Effector memory CD8-positive, alpha-beta T cell (primary cell): ENCODE measurements at regions not wholly inside any gene's neighbourhood (a gene's known extent, or its start where the extent isn't known, plus 50 kb on each side); places are given as distances from the start of the nearest gene placed in this dataset.

ENCODE experiments used
- ATAC-seq: fragments of 150-1000 bp; cut with Tn5 transposase; replicated peaks from 2 replicates; pipeline ENCODE4 v1.10.0; 2021; ENCODE audit warnings: mild to moderate bottlenecking, moderate library complexity
- DNase-seq, 3 experiments: peaks; one replicate each; pipeline ENCODE4 v3.0.0; 2021
- H3K27ac Mint-ChIP-seq, 2 donors: one replicate each; pipeline ENCODE4 v1.8.0; 2022; ENCODE audit warnings: mild to moderate bottlenecking in 2 of 2, mixed read lengths in 2 of 2, moderate library complexity in 2 of 2
- H3K27me3 Mint-ChIP-seq, 2 donors: one replicate each; pipeline ENCODE4 v1.8.0; 2022; ENCODE audit warnings: mixed read lengths in 2 of 2
- H3K36me3 Mint-ChIP-seq: one replicate; pipeline ENCODE4 v1.8.0; 2022; ENCODE audit warnings: mild to moderate bottlenecking, moderate library complexity, mixed read lengths; ENCODE audit not compliant: insufficient read depth
- H3K4me1 Mint-ChIP-seq, 2 donors: one replicate each; pipeline ENCODE4 v1.8.0; 2022; ENCODE audit warnings: low read depth in 2 of 2, mixed read lengths in 2 of 2
- H3K4me3 Mint-ChIP-seq, 2 donors: one replicate each; pipeline ENCODE4 v1.8.0; 2022; ENCODE audit warnings: mild to moderate bottlenecking in 2 of 2, mixed read lengths in 2 of 2, moderate library complexity in 2 of 2
- H3K9me3 Mint-ChIP-seq, 2 donors: one replicate each; pipeline ENCODE4 v1.8.0; 2022; ENCODE audit warnings: mixed read lengths in 2 of 2

GRCh38 chr12:30805959-30806358, 51.2 kb upstream of the CAPRIN2 start:
- H3K36me3 Mint-ChIP-seq: no peaks in the 10 kb centered on the region
- H3K9me3 Mint-ChIP-seq: no peaks in the 10 kb centered on the region
- no peak overlapping the region for H3K27ac Mint-ChIP-seq
- H3K4me3 Mint-ChIP-seq: no peak overlapping the region
- ATAC-seq (no peak), DNase-seq (no peak)
- no peaks in the 10 kb centered on the region for H3K27me3 Mint-ChIP-seq
- no peaks in the 10 kb centered on the region for H3K4me1 Mint-ChIP-seq
